Epithelial cell of proximal tubule (primary cell): ENCODE measurements at regions not wholly inside any gene's neighbourhood (a gene's known extent, or its start where the extent isn't known, plus 50 kb on each side); places are given as distances from the start of the nearest gene placed in this dataset.

Experiments used
- DNase-seq: peaks from one replicate; pipeline ENCODE4 v3.0.0-alpha.2; 2011; ENCODE audit warnings: low read depth
- H3K4me3 ChIP-seq: 2 replicates; pipeline ENCODE4 v1.5.1; 2011; ENCODE audit warnings: low read depth, mild to moderate bottlenecking, low read length
- CTCF ChIP-seq: conservative IDR thresholded peaks from 2 replicates; pipeline ENCODE4 v1.5.1; 2012; ENCODE audit warnings: low read depth, mild to moderate bottlenecking, low read length

- DNase-seq = no peak
- no peak for TF ChIP-seq CTCF
These were observed 670.3 kb downstream of the TLE4 start for GRCh38 chr9:80242022-80242421.

GRCh38 chr9:80235752-80236151 lies 664.0 kb downstream of the TLE4 start:
- TF ChIP-seq CTCF = no peak
- H3K4me3 ChIP-seq = no peak overlapping the region
- no peak for DNase-seq

More at GRCh38 chr9:80242022-80242421, 670.3 kb downstream of the TLE4 start:
- no peak overlapping the region for H3K4me3 ChIP-seq

GRCh38 chr9:80233906-80234305 lies 662.1 kb downstream of the TLE4 start:
- no peak for TF ChIP-seq CTCF
- DNase-seq = no peak
- H3K4me3 ChIP-seq = no peak overlapping the region

- no peak overlapping the region for H3K4me3 ChIP-seq
- TF ChIP-seq CTCF = no peak
- no peak for DNase-seq
These were observed 661.5 kb downstream of the TLE4 start for GRCh38 chr9:80233102-80233843.

- no peak for TF ChIP-seq CTCF
- no peak for DNase-seq
- no peak overlapping the region for H3K4me3 ChIP-seq
These were observed 659.8 kb downstream of the TLE4 start for GRCh38 chr9:80231318-80232236.

GRCh38 chr9:80223897-80224296 lies 652.1 kb downstream of the TLE4 start:
- no peak overlapping the region for H3K4me3 ChIP-seq
- no peak for TF ChIP-seq CTCF
- no peak for DNase-seq
